ENCODE measurements at regions not wholly inside any gene's neighbourhood (a gene's known extent, or its start where the extent isn't known, plus 50 kb on each side); places are given as distances from the start of the nearest gene placed in this dataset.

DNA sequence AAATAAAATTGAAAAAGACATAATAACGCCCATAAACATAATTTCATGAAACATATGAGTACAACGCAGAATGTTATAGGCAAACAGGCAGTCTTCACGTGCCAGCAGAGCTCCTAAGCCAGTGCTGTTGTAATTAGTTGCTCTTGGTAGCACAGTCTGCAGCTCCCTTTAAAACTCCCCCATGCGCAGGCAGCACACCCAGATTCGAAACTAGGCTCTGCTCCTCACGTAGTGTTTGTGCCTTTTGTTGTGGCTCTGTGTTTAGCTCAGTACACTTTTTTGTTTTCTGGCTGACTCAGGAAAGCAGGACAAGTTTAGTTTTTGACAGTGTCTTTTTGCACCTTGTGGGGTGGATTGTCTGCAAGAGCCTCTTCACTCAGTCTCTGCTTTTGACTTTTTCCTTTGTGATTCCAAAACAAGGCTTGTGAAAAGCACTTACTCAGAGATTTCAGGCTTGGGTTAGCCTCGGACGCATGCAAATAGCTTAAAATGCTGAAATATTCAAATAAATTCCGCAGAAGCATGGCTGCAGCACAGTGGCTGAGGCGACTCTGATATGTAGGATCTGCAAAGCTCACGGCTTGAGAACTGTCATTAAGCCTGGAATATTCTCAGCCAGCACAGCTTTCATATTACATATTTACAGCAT is 113.6 kb downstream of the IRX1 start:
- ChIA-PET POLR2A (no interaction called here), CTCF (no interaction called here)
- H3K4me3 ChIP-seq (ENCODE audit: low read depth, low read length): no peak overlapping the region
- no peak for DNase-seq (ENCODE audit: low read depth, low spot score)
- no peak for TF ChIP-seq CTCF (IDR thresholded peaks at IDR 0.05; ENCODE audit: insufficient read depth, low read length, missing control alignments)

DNA sequence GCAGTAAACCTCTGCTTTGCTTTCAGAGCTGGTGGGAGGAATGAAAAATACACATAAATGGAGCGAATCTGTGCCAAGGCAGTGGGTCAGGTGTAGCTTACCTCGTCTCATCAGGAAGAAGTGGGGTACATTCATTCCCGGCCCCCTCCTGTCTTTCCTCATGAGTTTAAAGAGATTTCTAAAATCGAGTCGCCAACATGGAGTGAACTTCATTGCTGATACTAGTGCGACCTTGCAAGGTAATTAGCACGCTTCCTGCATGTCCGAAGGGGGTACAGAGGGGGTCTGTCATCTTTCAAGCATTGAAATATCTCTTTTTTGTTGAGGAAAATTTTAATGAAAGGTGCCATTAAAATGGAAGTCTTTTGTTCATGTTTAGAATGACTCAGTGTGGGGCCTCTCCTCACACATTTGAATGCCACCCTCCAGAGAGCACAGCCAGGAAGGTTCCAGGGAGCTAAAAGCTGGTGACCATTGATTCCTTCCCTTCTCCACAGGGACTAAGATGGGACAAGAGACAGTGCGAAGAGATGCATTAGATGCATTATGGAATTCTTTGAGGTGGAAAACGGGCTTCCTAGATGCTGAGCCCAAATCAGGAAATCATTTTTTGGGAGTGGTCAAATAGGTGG is 114.2 kb downstream of the IRX1 start:
- H3K4me3 ChIP-seq (ENCODE audit: low read depth, low read length): no peak overlapping the region
- no peak for TF ChIP-seq CTCF (IDR thresholded peaks at IDR 0.05; ENCODE audit: insufficient read depth, low read length, missing control alignments)
- ChIA-PET POLR2A (no interaction called here), CTCF (no interaction called here)
- no peak for DNase-seq (ENCODE audit: low read depth, low spot score)

- POLR2A ChIA-PET: no interaction called here
- TF ChIP-seq CTCF (IDR thresholded peaks at IDR 0.05; ENCODE audit: insufficient read depth, low read length, missing control alignments): no peak
- no peak for DNase-seq (ENCODE audit: low read depth, low spot score)
- H3K4me3 ChIP-seq (ENCODE audit: low read depth, low read length): no peak overlapping the region
- CTCF ChIA-PET: no interaction called here
These were observed 119.4 kb downstream of the IRX1 start for GRCh38 chr5:3715062-3715461.

DNA sequence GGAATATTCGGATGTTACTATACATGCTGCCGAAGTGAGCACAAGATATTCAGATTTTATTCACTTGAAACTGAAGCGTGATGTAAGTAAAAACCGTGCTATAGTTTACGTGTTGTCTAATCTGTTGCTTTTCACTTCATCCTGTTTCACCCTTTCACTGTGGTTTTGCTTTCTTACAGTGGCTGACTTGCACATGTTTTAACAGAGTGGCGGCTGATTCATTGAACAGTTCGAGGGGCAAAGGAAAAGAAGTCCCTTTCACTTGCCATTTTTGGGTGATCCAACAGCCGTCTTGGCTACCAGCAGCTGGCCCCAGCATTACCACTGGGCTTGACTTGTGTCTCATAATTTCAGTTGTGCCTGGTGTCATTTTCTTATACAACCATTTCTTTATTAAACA is 134.0 kb downstream of the IRX1 start:
- H3K4me3 ChIP-seq (ENCODE audit: low read depth, low read length): no peak overlapping the region
- ChIA-PET CTCF (no interaction called here), POLR2A (no interaction called here)
- TF ChIP-seq CTCF (IDR thresholded peaks at IDR 0.05; ENCODE audit: insufficient read depth, low read length, missing control alignments): no peak
- DNase-seq (ENCODE audit: low read depth, low spot score): no peak

GRCh38 chr5:3734632-3735031 is 139.0 kb downstream of the IRX1 start:
- POLR2A ChIA-PET: no interaction called here
- TF ChIP-seq CTCF (IDR thresholded peaks at IDR 0.05; ENCODE audit: insufficient read depth, low read length, missing control alignments): no peak
- no peak overlapping the region for H3K4me3 ChIP-seq (ENCODE audit: low read depth, low read length)
- CTCF ChIA-PET: no interaction called here
- DNase-seq (ENCODE audit: low read depth, low spot score): no peak

DNA sequence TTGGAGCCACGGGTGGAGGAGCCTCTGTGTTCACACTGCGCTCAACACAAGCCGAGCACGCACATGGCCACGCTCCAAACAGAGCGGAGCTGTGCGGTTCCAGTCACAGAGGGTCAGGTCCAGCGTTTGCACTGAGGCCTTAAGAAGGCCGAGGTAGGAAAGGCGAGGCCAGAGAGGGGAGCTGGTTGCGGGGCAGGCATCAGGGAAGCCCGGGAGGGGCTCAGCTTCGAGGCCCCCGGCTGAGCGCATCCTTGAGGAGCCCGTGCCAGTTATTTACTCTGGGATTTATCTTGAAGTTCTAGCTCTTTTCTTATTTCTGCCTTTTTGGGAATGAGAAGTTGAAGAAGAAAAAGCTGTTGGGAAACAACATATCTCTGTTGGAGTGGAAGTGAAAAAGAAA is 140.8 kb downstream of the IRX1 start:
- CTCF ChIA-PET: no interaction called here
- no peak for TF ChIP-seq CTCF (IDR thresholded peaks at IDR 0.05; ENCODE audit: insufficient read depth, low read length, missing control alignments)
- DNase-seq (ENCODE audit: low read depth, low spot score): no peak
- no peak overlapping the region for H3K4me3 ChIP-seq (ENCODE audit: low read depth, low read length)
- POLR2A ChIA-PET: no interaction called here
